DMS79 treated with DMSO at 0.1 percent for 48 hours (cell line): ENCODE measurements at regions not wholly inside any gene's neighbourhood (a gene's known extent, or its start where the extent isn't known, plus 50 kb on each side); places are given as distances from the start of the nearest gene placed in this dataset.

ENCODE experiments used
- DNase-seq: peaks from one replicate; lab custom pipeline; 2025; lab: John Stamatoyannopoulos, UW

DNA sequence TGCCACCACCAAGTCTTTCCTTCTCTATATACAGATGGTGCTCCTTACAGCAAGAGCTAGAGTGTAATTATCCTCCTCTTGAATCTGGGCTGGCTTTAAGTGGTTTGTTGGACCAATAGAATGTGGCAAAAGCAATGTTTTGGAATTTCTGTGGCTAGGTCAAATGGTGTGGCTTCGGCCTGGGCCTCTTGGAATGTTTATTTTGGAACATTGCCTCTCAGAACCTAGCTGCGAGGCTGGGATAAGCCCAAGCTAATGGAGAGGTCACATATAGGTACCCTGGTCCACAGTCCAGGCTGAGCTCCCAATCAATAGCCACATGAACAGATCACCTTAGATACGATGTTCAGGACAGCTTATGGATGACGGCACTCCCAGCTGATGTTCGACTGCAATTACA, 556.7 kb downstream of the TYW1 start:
- DNase-seq, result peak; percentile 30

DNA sequence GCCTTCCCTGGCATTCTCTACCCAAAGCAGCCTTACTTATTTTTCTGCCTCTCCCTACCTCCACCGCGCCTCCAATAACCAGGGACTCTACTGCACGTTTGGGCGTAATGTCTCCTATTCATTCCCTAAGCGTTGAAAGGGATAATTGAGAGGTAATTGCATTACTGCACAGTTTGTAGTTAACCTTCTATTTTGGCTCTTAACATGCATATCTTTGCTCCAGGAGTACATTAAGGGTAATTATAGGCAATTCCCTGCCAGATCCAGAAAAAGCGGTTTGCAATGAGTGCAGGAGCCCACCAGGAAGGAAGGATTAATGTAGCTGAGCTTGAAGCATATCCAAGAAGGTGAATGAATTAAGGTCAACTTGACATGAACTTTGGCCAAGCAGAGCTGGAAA, 558.4 kb downstream of the TYW1 start:
- DNase-seq, result no peak

- DNase-seq, result no peak
Observed at GRCh38 chr7:67564959-67565358, 568.3 kb downstream of the TYW1 start.

DNA sequence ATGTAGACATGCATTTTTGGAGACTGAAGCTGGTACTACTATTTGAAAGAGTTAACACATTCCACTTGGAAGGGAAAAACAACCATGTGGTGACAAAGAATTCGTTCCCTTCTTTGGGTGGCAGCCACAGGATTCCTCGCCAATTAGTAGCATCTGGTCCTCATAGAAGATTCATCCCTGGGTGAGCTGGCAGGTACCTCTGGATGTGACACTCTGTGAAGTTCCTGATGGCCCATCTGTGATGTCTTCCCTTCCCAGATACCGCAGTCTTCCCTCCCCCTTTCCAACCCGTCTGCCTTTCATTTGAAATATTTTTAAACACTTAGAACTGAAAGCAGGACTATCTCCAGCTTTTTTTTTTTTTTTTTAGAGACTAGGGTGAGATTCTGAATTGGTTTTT, 569.5 kb downstream of the TYW1 start:
- no peak for DNase-seq

- DNase-seq, result peak; percentile 68
Observed at GRCh38 chr7:67571026-67571545, 574.5 kb downstream of the TYW1 start.

- no peak for DNase-seq
Observed at GRCh38 chr7:67573639-67574038, 577.0 kb downstream of the TYW1 start.

- no peak for DNase-seq
Observed at GRCh38 chr7:67588631-67589030, 592.0 kb downstream of the TYW1 start.

GRCh38 chr7:67589183-67589582, 592.5 kb downstream of the TYW1 start:
- DNase-seq, result no peak

DNA sequence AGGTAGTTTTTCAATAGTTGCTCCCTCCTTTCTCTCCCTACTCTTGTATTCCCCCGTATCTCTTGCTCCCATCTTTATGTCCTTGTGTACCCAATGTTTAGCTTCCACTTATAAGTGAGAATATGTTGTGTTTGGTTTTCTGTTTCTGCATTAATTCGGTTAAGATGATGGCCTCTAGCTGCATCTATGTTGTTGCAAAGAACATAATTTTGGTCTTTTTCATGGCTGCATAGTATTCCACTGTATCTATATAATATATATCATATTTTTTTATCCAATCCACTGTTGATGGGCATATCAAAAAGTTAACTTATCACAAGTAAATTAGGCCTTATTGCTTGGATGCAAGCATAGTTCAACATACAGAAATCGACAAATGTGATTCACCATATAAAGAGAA, 594.0 kb downstream of the TYW1 start:
- no peak for DNase-seq

DNA sequence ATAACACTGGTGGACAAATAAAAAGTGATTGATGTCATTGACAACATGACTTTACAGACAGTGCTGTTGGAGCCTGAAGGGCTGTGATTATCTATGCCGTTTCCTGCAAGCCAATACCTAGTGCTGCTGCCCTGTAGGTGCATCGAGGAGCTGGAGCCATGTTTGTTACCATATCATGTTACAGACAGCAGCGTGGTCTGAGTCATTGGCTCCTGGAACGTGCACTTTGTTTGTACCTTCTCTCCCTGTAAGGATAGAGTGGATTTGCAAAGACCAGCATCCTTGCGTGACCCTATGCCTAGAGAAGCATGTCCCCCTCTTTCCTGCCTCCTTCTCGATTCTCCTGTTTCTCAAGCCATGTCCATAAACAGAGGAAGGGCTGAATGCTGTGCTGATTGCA, 597.2 kb downstream of the TYW1 start:
- peak; percentile 23 for DNase-seq

DNA sequence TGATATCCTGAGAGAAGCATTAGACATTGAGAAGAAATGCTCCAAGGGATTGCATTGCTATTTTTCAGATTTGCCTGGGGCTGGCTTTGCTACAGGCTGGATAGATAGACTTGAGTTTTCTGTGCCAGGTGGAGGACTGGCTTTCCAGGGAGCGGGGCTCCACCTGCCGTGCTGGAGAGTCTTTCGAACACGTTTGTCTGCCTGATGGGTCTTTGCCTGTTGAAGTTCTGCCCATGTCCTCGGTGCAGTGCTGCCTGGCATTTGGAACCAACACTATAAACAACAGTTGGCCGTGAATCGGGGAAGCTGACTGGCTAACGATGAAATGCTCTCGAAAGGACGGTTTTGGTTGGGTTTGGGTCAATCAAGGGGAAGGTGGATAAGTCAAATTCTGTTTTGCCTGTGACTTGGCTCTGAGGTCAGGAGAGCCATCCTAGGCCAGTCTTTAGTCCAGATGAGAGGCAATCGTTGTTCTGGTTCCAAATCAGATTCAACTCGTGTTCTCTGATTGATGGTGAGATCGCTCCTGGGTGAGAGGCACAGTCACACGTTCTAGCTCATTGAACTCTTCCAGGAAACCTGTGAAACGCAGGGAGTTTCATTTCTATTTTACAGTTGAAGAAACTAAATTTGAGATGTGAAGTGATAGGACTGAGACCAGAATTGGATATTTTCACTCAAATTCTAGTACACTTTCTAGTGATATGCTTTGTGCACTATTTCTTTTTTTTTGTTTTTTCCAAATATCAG, 599.0 kb downstream of the TYW1 start:
- no peak for DNase-seq

DNA sequence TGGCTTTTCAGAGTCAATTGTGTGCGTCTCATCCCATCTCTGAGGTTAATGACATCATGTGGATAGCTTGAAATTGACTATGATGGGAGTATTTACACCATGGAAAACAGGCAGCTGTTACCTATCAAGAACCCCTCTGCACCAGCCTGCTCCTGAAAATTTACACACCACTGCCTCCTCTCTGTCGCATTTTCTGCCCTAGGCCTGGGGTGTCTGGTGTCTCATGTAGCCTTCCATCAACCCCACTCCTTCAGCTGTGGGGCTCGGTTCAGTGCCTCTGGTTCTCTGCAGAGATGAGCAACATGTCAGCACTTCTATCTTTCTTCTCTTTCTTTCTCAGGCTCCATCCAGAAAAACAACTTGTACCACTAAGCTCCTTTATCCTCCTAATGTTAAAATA, 600.5 kb downstream of the TYW1 start:
- DNase-seq, result no peak

GRCh38 chr7:67598469-67598868, 601.8 kb downstream of the TYW1 start:
- DNase-seq, result no peak

DNA sequence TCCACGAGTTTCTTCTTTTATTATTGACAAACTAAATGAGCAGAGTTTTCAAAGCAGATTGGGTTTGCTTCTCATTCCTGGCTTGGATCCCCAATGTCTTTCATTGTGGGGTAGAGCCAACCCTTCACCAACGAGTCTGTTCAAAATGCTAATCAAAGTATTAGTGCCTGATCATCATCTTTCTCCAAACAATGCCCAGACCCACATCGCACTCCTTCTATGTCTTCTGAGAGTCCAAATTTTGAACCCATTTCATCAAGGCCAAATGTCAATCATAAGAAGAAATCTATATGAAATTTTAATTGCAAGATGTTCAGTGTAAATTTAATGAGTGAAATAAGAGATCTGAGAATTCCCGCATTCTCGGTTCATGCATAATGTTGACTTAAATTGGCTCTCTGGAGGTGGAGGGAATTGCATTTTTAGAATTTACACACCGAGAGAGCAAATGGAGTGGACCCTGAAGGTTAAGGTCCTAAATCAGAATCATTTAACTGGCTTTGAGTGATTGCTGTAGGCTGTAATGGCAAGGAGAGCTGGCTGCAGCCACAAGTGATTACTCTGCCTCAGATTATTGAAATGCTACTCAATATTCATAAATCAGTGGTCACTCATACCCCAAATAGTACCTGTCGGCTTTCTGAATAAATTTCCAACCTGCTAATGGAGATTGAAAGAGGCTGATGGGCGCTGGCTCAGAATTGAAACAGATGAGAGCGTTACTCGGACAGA, 602.9 kb downstream of the TYW1 start:
- DNase-seq, result no peak

DNA sequence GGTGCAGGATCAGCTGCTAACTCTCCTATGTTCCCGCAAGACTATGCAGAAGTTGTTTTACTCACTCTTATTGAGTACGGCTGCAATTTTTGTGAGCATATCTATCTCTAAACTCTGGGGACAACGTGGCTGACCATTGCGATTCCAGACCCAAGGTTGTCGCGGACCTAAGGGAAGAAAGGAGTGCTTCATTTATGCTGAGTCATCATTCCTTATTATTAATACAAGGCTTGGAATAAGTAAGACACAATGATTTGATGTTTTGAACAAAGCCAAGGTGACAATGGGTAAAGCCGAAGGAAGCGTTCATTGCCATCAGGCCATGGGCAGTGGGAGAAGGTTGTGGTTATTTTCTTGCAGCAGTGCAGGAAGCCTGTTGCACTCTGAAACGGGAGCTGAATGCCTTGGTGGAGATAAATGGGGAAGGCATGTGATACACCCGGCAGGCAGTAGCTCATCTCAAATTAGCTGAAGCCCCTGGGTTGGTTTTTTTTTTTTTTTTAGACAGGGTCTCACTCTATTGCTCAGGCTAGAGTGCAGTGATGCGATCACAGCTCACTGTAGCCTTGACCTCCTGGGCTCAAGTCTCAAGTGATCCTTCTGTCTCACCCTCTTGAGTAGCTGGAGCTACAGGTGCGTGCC, 605.7 kb downstream of the TYW1 start:
- DNase-seq, result no peak

DNA sequence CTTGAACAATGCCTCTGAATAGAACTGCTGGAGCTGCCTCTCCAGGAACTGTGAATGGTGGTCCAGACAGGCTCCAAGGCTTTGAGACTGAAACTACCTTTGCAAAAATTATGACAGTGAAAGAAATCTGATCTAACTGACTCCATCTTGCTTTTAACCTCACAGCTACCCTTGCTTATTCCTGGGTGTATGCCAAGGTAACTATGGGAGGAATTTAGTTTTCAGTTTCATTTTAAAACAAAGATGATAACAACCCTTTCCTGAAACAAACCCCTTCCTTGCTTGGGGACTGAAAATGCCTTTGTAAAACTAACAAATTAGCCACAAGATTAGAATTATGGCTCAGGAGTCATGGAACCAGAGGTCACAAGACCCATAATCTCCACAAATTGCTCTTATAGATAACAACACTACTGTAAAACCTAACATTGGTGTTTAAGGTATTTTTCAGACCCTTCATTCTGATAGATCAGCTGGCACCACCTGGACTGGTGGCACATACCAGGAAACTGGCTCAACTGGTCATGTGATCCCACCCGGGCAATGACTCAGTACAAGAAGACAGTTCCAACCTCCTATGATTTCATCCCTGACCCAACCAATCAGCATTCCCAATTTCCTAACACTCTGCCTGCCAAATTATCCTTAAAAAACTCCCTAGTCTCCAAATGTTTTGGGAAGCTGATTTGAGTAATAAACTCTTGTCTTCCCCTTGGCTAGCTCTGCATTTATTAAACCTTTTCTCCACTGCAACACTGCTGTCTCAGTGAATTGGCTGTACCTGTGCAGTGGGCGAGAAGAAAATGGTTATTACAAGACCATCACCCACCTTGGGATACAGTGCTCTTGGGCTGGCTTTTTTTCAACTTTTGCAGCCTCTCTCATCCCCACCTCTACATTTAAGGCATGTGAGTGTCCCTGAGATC, 608.1 kb downstream of the TYW1 start:
- no peak for DNase-seq

GRCh38 chr7:67608806-67609205, 612.2 kb downstream of the TYW1 start:
- no peak for DNase-seq

- no peak for DNase-seq
Observed at GRCh38 chr7:67610897-67611296, 614.3 kb downstream of the TYW1 start.

DNA sequence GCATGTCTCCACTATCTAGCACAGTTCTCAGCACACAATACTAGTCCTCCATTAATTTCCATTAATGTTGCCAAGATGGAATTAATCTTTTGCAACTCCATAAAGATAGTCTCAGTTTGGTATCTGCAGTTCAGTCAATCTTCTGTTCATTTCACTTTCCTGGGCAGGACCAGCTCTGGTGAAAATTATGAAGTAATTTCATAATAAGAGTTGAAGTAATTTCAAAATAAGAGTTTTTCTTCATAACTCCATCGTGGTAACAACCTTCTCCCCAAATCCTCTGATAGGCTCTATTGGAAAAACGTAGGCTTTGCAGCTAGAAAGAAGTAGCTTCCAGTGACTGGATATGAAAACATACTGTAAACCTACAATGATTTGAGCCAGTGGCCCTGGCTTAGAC, 618.2 kb downstream of the TYW1 start:
- DNase-seq, result no peak

- no peak for DNase-seq
Observed at GRCh38 chr7:67616517-67616916, 619.9 kb downstream of the TYW1 start.

- no peak for DNase-seq
Observed at GRCh38 chr7:67618556-67619162, 622.0 kb downstream of the TYW1 start.
